ENCODE measurements at regions not wholly inside any gene's neighbourhood (a gene's known extent, or its start where the extent isn't known, plus 50 kb on each side); places are given as distances from the start of the nearest gene placed in this dataset.
"Not testable (repeated sequence)": the region's sequence is repeated elsewhere in the genome, so short reads cannot be mapped to it uniquely, and the experiment has no call there.

DNA sequence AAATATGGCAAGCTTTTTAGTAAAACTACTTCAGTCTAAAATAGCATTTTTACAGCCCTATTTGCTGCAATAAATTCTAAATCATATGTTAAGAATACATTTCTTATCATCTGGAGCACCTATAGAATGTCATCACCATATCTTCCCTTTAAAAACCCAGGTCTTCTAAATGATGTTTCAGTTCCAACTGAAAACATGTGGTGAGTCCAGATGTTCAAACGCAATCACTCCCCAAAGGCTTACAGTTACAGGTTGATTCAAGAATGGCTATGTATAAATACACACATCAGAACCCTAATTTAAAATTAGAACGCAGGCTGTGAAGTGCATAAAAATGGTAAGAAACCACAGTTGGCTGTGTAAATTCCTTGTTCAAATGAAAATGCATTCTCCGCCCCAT is 796.3 kb downstream of the MAT2B start:
- Histone ChIP-seq H3K27ac (no peak overlapping the region), H3K4me3 (no peak overlapping the region)

DNA sequence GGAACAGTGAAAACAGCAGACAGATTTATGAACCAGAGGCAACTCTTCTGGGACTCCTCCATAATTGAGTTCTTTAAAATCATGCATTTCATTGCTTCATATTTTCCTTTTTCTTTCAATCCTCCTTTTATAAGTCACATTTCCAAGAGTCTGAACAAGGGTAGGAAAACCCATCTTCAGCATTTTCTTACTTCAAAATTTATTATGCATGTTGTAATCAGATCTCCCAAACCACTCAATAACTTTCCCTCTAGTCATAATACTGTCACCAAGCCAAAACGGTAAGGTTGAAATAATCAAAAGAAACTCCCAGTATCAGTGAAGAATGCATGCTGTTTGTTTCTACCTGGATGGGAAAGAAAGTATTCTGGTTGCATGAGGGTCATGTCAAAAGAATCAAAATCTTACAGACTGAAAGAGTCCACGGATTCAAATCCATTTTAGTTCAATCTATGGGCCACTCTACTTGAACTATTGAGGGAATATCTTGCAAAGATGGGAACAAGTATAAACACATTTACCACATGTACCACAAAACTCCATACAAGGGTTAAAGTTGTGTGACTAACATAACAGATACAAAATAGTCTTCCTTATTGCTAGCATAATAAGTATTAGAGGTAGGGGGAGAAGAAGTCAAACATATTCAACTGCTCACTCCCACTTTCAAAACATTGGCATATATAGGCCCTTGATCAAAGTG is 797.3 kb downstream of the MAT2B start:
- no peak overlapping the region for H3K27ac ChIP-seq
- no peak overlapping the region for H3K4me3 ChIP-seq

DNA sequence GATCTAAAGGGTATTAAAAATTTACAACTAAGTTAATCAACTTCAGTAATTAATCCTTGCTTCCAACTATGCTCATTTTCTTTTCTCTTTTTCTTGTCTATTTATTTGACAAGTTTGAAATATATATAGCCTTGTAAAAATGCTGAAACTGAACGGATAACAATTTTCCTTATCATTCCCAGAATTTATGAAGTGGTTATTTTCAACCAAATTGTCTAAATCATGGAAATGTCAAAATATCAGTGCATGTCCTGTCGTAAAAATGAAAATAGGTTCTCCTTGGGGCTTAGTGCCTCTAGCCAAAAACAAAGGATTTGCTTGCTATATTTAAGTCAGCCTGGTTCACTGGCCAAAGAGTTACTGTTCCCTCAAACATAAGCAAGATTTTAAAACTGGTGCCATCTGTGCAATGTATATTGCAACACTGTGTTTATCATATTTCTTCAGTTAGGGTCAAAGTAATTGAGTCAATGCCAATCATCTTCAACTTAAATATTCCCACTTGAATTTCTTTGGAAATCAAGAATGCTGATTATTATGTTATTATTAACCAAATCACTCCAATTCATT is 798.3 kb downstream of the MAT2B start:
- no peak overlapping the region for H3K27ac ChIP-seq
- no peak overlapping the region for H3K4me3 ChIP-seq

DNA sequence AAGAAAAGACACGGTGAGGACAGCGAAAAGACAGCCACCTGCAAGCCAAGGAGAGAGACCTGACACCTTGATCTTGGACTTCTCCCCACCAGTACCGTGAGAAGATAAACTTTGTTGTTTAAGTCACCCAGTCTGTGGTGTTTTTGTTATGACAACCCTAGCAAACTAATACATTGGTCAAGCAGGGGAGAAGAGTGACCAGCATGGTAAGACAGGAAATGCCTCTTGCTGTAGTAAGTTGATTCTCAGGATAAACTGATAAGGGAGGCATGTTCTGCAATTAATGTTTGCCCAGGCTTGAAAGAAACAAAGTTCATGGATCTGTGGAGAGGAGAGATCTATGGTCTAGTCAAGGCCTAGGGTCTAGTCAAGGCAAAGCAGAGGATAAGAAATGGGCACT is 801.2 kb downstream of the MAT2B start:
- Histone ChIP-seq H3K27ac (no peak overlapping the region), H3K4me3 (no peak overlapping the region)

DNA sequence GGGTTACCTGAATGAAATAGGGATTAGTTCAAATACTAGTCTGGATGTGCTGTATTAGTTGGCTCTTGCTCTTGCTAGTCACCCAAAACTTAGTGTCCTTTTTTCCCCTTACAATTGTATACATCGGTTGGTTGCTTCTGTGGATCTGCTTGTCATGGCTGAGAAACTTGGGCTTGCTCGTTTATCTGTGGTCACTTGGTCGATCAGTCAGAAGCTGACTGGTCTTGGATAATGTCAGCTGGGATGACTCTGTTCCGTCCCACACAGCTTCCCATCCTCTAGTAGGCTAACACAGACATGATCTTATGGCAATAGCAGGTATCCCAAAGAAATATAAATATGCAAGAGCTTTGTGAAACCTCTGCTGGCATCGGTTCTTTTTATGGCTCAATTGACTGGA is 807.4 kb downstream of the MAT2B start:
- Histone ChIP-seq H3K4me3 (no peak overlapping the region), H3K27ac (no peak overlapping the region)

DNA sequence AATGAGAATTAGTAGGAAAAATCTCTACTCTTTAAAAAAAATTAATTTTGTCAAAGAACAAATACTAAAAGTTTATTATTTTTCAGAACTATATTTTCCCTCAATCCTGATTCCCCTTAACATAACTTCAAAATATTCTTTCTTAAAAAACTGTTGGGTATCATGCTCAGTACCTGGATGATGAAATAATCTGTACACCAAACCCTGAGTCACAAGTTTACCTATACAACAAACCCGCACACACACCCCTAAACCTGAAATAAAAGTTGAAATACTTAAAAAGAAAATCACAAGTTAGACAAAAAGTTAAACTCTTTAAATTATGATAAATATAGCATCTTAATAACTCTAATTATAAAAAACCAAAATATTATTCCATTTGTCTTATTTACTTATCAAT is 812.3 kb downstream of the MAT2B start:
- Histone ChIP-seq H3K27ac (no peak overlapping the region), H3K4me3 (no peak overlapping the region)

DNA sequence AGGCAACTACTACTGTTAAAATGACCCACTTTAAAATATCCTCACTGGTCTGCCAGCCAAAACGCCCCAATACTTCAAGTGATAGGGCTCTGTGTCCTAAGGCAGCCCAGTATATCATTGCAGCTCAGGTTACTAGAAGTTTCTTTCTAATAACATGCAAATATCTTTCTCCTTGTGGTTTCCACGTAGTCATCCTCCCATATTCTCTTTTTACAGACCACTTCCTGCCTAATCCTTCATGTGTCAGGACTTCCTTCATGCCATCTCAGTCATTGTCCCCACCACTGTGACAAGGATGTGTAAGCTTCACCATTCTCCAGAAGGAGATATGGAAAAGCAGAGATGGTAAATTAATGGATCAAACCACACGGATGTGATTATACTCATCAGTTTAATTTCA is 813.7 kb downstream of the MAT2B start:
- H3K27ac ChIP-seq = no peak overlapping the region
- H3K4me3 ChIP-seq = no peak overlapping the region

DNA sequence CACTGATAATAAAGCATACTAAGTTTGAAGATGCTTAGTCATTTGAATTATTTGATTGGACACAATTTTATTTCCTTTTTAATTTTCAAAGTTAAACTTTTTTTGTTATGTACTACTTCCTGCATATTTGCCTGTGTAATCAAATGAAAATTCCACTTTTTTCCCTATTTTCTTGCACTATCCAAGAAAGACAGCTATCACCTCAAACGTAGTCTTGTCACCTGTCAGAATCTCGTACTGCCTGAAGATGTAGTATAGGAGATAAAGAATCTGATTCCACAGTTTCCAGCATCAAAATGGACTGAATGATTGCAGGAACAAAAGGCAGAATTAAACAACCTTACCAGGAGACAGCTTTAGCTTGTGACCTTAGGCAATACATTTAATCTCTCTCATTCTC is 818.8 kb downstream of the MAT2B start:
- Histone ChIP-seq H3K27ac (no peak overlapping the region), H3K4me3 (no peak overlapping the region)

DNA sequence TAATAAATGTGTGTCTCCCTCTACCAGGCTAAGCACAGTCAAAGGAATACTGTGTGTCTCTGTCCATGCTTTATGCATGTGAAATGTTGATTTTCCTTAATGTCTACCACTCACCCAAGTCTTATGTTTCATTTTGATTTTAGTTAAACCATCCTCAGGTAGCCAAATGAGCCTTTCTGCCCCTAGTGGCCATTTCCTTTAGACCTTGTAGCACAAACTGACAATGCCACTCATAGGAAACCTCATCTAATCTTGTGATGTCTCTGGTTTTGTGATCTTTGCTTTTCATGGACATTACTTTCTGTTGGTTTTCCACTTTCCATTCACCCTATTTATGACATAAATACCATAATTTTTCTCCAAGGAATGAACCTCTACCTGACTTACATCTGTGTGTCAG is 820.8 kb downstream of the MAT2B start:
- Histone ChIP-seq H3K27ac (no peak overlapping the region), H3K4me3 (no peak overlapping the region)

DNA sequence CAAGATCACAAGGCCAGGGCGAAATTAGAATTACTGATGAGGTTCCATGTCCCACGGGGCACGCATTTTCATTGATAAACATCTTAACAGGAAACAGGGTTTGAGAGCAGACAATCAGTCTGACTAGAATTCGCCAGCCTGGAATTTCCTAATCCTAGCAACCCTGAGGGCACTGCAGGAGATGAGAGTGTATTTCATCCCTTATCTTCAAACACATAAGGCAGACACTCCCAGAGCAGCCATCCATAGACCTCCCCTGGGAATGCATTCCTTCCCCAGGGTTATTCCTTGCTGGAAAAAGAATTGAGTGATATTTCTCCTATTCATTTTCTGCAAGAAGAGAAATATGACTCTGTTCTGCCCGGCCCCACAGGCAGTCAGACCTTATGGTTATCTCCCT is 821.7 kb downstream of the MAT2B start:
- not testable (repeated sequence) for H3K27ac ChIP-seq, H3K4me3 ChIP-seq

DNA sequence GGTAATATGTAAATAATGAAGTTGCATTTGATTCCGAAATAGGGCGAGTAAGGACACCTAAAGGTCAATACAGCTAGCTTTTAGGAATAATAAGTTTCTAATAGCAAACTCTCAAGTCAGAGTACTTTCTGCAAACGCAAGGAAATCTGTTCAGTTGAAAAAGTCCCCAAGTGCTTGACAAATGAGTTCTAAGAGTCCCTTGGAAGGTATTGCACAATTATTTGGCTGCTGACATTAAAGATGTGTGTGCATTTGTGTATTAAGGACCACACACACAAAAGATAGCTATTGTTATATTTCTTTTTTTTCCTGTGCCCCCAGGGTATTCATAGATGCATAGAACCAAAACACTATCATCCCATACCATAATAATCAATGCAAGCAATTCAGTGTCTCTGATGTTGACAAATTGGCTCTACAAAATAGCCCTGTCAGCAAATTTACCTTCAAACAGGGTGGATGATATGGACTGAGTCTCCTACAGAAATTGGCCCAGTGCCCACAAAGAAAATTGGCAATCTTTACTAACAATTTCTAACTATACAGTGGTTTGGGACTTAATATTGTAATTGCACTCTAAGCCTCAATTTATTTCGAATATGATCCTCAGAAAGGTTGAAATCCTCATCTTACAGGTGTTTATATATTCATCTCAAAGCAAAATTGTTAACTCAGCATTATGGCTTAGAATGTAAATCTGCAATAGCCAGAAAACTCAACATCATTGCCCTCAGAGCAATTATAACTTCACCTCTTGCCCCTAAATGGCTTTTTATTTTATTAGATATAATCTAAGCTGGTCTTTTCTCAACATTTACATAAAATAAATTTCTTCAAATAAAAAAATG is 827.2 kb downstream of the MAT2B start:
- Histone ChIP-seq H3K27ac (no peak overlapping the region), H3K4me3 (no peak overlapping the region)

DNA sequence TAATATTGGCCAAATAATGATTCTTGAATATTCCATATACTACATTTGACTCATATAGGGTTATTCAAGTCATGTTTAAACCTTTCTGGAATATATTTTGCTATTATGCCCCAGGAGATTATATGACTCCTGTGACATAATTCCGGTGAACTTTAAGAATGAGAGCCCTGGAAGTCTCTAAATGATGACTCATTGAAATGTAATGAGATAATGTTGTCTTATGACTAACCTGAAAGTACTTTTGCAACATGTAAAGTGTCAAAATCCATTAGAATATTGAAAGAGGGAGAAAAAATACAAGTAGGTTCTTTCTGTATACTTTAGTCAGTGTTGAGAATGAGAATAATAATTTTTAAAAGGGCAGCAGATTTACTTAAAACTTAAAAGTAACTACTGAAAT is 830.4 kb downstream of the MAT2B start:
- no peak overlapping the region for H3K4me3 ChIP-seq
- H3K27ac ChIP-seq = no peak overlapping the region

DNA sequence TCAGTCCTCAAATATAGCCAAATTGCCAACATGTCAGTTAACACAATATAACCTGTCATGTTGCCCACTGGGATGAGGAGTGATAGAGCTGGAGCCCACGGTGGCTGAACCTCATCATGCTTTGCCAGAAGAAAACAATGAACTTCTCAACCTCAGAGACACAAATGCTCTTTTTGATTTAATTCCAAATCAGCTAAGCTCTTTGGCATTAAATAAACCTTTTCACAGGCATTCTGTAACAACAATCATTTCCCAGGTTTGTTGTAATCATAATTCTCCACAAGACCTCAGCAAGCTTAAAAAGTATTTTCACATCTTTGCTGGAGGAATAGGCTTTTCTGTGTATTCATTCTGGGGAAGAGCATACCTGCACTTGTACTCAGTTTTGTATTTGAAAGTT is 830.9 kb downstream of the MAT2B start:
- H3K4me3 ChIP-seq = no peak overlapping the region
- no peak overlapping the region for H3K27ac ChIP-seq

DNA sequence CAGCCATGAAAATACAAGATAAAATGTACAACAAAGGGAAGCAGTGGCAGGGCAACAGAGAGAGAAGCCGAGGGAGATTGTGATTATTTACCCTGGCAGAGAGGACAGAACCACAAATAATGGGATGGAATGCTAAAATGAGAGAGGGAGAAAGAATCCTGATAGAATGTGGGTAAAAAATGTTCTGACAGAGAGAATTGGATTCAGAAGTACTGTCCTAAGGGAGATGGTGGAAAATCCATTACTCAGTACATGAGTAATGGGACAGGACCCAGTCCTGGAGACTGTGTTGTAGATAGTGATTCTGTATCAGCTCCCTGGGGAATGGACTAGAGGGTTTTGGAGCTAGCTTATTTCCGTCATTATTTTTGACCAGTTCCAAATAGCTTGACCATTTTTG is 831.5 kb downstream of the MAT2B start:
- Histone ChIP-seq H3K27ac (no peak overlapping the region), H3K4me3 (no peak overlapping the region)

DNA sequence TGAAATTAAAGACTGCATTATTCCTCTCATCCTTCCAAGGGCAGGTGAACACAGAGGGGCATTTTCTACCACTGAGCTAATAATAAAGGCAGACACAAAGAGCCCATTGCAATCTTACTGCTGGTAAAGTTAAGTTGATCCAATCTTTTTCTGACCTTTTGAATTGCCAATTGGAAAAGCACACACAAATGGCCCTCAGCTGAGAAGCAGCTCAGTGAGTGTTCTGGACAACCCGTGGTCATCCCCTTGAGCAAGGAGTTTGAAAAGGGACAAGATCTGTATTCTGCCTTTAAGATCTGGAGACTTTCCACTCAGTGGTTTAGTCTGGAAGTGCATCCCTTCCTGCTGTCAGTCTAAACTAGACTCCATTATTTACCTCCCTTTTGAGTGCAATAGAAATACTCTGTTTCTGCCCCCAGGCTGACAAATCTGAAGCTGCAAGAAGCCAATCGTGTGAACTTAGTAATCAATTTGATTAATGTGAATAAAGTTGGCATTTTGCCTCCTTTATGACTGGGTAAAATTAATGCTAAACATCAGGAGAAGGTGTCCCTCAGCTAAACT is 835.7 kb downstream of the MAT2B start:
- Histone ChIP-seq H3K4me3 (no peak overlapping the region), H3K27ac (no peak overlapping the region)

DNA sequence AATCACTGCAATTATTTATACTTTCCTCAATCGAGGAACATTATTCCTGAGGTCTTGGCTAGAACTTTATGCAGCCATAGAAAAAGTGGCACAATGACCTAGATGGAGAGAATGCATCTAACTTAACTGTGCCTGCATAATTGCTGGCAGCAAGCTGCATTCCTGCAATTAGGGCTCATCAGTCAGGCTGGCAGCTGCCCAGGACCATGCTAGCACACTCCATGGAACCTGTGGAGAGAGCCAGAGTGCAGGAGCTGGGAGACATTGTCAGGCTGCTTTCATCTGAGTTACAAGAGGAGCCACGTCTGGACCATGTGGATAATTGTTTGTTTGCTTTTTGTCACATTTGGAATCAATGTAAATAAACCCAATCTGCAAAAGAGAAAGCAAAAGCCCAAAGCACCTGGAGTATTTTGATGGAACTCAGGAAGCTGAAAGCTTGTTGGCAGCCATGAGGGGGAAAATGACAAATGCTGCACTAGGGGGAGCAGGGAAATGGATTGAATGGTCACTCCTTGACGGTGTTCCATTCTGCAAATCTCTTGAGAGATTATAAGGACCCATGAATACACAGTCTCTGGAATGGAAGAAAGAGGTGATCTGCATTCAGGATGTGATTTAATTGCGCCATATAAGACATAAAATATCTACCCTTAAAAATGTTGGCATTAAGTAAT is 839.9 kb downstream of the MAT2B start:
- no peak overlapping the region for H3K27ac ChIP-seq
- H3K4me3 ChIP-seq = no peak overlapping the region

DNA sequence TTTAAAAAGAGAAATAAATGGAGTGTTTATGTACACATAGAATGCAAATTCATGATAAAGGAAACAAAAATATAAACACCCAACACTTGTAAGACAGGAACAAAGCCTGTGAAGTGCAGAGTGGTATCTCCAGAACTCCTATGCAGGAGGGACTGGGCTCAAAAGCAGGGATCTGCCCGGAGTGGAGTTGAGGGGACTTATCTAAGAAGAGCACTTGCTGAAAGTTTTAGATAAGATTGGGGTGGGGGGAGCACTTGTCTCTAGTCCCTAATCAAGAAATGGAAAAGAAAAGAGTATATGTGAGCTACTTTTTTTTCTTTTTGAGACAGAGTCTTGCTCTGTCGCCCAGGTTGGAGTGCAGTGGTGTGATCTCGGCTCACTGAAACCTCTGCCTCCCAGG is 840.4 kb downstream of the MAT2B start:
- no peak overlapping the region for H3K27ac ChIP-seq
- H3K4me3 ChIP-seq = no peak overlapping the region

DNA sequence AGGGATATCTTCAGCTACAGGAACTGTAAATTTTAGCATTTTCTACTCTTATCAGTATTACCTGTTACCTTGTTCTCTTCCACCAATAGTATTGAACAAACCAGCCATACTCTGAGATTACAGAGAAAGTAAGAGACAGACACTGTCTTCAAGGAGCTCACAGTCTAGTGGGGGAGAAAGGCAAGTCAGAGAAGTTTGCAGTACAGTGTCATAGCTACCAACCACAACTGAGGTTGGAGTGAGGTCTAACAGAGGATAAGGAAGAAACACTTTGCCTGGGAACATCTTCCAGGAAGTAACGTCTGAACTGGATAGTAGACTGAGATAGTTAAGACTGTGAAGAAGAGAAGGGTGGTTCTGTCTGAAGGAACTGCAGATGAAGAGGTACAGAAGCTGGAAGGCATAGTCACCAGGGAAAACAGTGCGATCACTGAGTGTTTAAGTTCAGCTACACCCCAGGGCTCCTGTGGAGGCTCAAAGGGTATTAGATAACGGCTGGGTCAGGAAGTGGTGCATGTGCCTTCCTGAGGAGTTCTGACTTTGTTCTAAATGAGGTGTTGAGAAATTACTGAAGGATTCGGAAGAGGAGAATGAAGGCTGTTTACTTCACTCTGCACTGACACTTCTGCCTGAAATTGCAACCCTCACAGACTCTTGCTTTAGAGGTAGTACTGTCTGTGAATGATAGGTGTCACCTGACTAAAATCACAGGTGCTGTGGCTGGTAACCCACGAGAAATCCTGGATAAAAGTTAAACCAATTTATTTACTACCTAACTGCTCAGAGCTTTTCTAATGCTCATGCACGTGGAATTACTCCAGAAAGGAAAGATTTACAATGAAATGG is 841.6 kb downstream of the MAT2B start:
- H3K4me3 ChIP-seq = no peak overlapping the region
- no peak overlapping the region for H3K27ac ChIP-seq

DNA sequence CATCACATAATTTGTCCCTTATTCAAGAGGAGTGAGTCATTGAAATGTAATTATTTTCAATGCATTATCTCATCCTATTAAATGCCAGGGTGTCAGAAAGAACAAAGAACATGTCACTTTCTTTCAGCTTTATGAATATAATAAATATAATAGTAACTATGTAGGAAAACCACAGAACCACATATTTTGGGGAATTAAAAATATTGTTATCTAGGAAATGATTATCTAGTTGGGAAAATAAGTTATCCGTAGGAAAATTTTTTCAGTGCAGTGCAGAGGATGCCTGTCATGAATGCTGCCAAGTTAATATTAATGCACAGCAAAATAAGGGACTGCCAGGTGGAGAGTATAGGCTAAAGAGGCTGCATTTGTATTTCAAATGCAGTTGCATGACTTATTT is 844.8 kb downstream of the MAT2B start:
- no peak overlapping the region for H3K27ac ChIP-seq

More for the DNA sequence above, 844.8 kb downstream of the MAT2B start:
- H3K4me3 ChIP-seq = no peak overlapping the region
